ENCODE measurements at regions not wholly inside any gene's neighbourhood (a gene's known extent, or its start where the extent isn't known, plus 50 kb on each side); places are given as distances from the start of the nearest gene placed in this dataset.

GRCh38 chr10:124286621-124287020 lies 132.1 kb downstream of the OAT start:
- DNase-seq: no peak

GRCh38 chr10:124285587-124286527 lies 132.9 kb downstream of the OAT start:
- no peak for DNase-seq

GRCh38 chr10:124283949-124284250 lies 134.8 kb downstream of the OAT start:
- DNase-seq: no peak

GRCh38 chr10:124283215-124283948 lies 135.3 kb downstream of the OAT start:
- no peak for DNase-seq

GRCh38 chr10:124282326-124282725 lies 136.4 kb downstream of the OAT start:
- DNase-seq: no peak

GRCh38 chr10:124281666-124282065 lies 137.1 kb downstream of the OAT start:
- no peak for DNase-seq

GRCh38 chr10:124280916-124281315 lies 137.8 kb downstream of the OAT start:
- DNase-seq: no peak

- DNase-seq: no peak
Measured at GRCh38 chr10:124279882-124280281, 138.8 kb downstream of the OAT start.

GRCh38 chr10:124279298-124279697 lies 139.4 kb downstream of the OAT start:
- no peak for DNase-seq

GRCh38 chr10:124278356-124278755 lies 140.4 kb downstream of the OAT start:
- no peak for DNase-seq

- no peak for DNase-seq
Measured at GRCh38 chr10:124273141-124273540, 145.6 kb downstream of the OAT start.

- DNase-seq: no peak
Measured at GRCh38 chr10:124271676-124272075, 147.0 kb downstream of the OAT start.

GRCh38 chr10:124270530-124271327 lies 148.0 kb downstream of the OAT start:
- no peak for DNase-seq

- DNase-seq: no peak
Measured at GRCh38 chr10:124268976-124269375, 149.7 kb downstream of the OAT start.

GRCh38 chr10:124267911-124268549 lies 150.7 kb downstream of the OAT start:
- no peak for DNase-seq

- no peak for DNase-seq
Measured at GRCh38 chr10:124267231-124267885, 151.4 kb downstream of the OAT start.

- DNase-seq: no peak
Measured at GRCh38 chr10:124266468-124267230, 152.1 kb downstream of the OAT start.

- DNase-seq: no peak
Measured at GRCh38 chr10:124265776-124266467, 152.8 kb downstream of the OAT start.

- no peak for DNase-seq
Measured at GRCh38 chr10:124265391-124265745, 153.4 kb downstream of the OAT start.

GRCh38 chr10:124264711-124265390 lies 153.9 kb downstream of the OAT start:
- DNase-seq: no peak
